IPS-20b (cell line): ENCODE measurements at regions not wholly inside any gene's neighbourhood (a gene's known extent, or its start where the extent isn't known, plus 50 kb on each side); places are given as distances from the start of the nearest gene placed in this dataset.

ENCODE experiments used
- H3K27ac ChIP-seq: one replicate; pipeline ENCODE4 v1.5.1; 2013; ENCODE audit warnings: low read length
- H3K27me3 ChIP-seq: 2 replicates; pipeline ENCODE4 v1.6.1; 2013; ENCODE audit warnings: mild to moderate bottlenecking, low read length, inconsistent platforms; ENCODE audit not compliant: insufficient read depth
- H3K36me3 ChIP-seq: 2 replicates; pipeline ENCODE4 v1.6.1; 2013; ENCODE audit warnings: low read depth, mild to moderate bottlenecking, inconsistent platforms, low read length, moderate library complexity; ENCODE audit not compliant: insufficient read depth
- H3K4me1 ChIP-seq: 2 replicates; pipeline ENCODE4 v1.6.1; 2013; ENCODE audit warnings: mild to moderate bottlenecking, control low read depth, inconsistent platforms, low read length, moderate library complexity; ENCODE audit not compliant: insufficient read depth
- H3K4me3 ChIP-seq: 2 replicates; pipeline ENCODE4 v1.5.1; 2013; ENCODE audit warnings: mild to moderate bottlenecking, low read length, inconsistent platforms
- H3K9ac ChIP-seq: 2 replicates; pipeline ENCODE4 v1.6.1; 2013; ENCODE audit warnings: low read depth, mild to moderate bottlenecking, inconsistent platforms, low read length, moderate library complexity
- H3K9me3 ChIP-seq: 2 replicates; pipeline ENCODE4 v1.6.1; 2013; ENCODE audit warnings: mild to moderate bottlenecking, low read depth, low read length, inconsistent platforms; ENCODE audit not compliant: insufficient read depth

DNA sequence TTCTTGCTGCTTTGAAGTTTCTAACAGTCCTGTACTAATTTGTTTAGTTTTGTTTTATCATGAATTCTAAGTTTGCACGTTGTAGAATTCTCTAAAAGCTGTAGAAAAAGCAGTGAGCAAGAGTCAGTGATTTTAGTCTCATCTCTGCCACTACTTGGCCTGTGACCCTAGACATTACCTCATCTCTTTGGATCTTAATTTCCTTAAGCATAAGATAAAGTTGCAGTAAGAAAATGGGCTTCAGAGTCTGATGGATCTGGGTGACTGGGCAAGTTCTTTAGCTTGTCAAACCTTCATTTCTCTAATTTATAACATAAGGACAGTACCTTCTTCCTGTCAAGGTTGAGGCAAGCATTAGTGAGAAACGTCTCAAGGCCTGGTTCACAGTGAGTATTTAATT is 247.9 kb downstream of the DMRT2 start:
- Histone ChIP-seq H3K4me1 (no peaks in the 10 kb centered on the region), H3K9me3 (no peaks in the 10 kb centered on the region), H3K9ac (no peak overlapping the region), H3K36me3 (no peaks in the 10 kb centered on the region), H3K4me3 (no peak overlapping the region), H3K27me3 (no peaks in the 10 kb centered on the region), H3K27ac (no peak overlapping the region)

DNA sequence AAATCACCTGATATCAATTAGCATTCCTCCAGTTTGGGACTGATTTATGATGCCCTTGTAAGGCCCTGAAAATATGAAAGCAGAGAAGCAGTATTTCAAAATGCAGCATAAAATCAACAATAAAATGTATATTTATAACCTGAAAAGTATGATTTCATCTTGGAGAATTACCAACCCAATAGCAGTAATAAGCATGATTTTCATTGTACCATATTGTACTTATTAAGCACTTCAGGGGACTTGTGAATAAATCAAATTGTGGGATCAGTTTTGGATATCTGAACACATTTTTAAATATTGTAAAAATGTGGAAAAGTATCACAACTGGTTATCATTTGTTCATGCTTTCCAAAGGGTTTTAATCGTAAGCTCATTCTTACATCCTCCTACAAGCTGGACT is 250.8 kb downstream of the DMRT2 start:
- no peaks in the 10 kb centered on the region for H3K36me3 ChIP-seq
- no peaks in the 10 kb centered on the region for H3K9me3 ChIP-seq
- H3K4me1 ChIP-seq = no peaks in the 10 kb centered on the region
- H3K27me3 ChIP-seq = no peaks in the 10 kb centered on the region
- H3K9ac ChIP-seq = no peak overlapping the region
- no peak overlapping the region for H3K4me3 ChIP-seq
- H3K27ac ChIP-seq = no peak overlapping the region

DNA sequence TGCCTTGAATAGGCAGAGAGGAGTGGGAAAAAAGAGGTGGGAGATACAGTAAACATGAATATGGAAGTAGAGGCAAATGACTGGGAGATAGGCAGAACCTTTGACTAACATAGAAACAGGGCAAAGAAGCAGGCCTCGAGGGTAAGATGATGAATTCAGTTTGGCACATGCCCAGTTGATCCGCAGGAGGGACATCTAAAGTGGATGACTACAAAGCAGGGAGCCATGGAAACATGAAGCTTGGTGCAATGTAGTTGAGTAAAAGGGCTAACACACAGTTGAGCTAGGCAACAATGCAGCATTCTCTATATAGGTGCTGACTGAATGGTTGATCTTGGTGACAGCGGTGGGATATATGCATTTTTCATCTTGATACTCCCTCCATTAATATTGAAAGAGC is 253.8 kb downstream of the DMRT2 start:
- Histone ChIP-seq H3K4me1 (no peaks in the 10 kb centered on the region), H3K9me3 (no peaks in the 10 kb centered on the region), H3K36me3 (no peaks in the 10 kb centered on the region), H3K27ac (no peak overlapping the region), H3K9ac (no peak overlapping the region), H3K4me3 (no peak overlapping the region), H3K27me3 (no peaks in the 10 kb centered on the region)

DNA sequence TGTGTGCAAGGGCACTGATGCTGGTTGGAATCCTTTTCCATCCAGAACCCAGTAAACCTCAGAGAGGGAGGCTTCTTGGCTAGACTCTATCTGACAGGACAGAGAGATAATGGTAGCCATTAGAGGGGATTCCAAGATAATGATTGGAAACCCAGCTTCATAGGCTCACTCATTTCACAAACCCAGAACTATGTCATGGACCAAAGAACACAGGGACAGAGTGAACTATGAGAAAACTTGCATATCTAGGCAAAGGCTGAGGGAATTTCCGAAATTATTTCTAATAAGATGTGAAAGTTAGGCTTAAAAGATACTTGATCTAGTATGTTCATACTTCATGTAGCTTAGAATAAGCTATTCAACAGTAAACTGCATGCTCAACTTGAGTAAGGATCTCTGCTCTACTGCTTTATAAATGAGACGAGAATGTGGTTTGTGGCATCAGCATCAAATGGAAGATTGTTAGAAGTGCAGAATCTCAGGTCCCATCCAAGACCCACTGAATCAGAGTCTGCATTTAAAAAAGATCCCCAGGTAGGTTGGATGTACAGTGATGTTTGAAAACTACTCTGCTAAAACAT is 261.4 kb downstream of the DMRT2 start:
- no peaks in the 10 kb centered on the region for H3K9me3 ChIP-seq
- H3K27me3 ChIP-seq = no peaks in the 10 kb centered on the region
- H3K36me3 ChIP-seq = no peaks in the 10 kb centered on the region
- H3K27ac ChIP-seq = no peak overlapping the region
- H3K4me3 ChIP-seq = no peak overlapping the region
- no peak overlapping the region for H3K9ac ChIP-seq
- no peaks in the 10 kb centered on the region for H3K4me1 ChIP-seq

DNA sequence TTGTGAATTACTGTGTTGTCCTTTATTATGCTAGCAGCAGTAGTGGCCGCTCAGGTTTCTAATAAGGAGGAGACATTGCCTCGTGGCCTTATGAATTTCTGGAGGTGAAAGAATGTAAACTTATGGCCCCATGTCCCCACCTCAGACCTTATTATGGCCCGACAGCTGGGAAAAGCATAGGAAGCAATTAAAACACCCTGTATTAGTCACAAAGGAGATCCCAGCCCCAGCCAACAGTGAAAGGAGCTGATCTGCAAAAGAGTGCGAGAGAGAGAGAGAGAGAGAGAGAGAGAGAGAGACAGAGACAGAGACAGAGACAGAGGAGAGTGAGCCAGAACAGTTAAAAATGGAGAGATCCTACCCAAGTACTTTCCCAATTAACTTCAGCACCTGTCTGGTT is 269.3 kb downstream of the DMRT2 start:
- H3K27me3 ChIP-seq = no peaks in the 10 kb centered on the region
- no peak overlapping the region for H3K4me3 ChIP-seq
- H3K9ac ChIP-seq = no peak overlapping the region
- 0 out of 2 replicates have a peak, but pooled peaks cover 4% of the 10 kb centered on the region for H3K4me1 ChIP-seq
- no peak overlapping the region for H3K27ac ChIP-seq
- no peaks in the 10 kb centered on the region for H3K9me3 ChIP-seq
- H3K36me3 ChIP-seq = no peaks in the 10 kb centered on the region

DNA sequence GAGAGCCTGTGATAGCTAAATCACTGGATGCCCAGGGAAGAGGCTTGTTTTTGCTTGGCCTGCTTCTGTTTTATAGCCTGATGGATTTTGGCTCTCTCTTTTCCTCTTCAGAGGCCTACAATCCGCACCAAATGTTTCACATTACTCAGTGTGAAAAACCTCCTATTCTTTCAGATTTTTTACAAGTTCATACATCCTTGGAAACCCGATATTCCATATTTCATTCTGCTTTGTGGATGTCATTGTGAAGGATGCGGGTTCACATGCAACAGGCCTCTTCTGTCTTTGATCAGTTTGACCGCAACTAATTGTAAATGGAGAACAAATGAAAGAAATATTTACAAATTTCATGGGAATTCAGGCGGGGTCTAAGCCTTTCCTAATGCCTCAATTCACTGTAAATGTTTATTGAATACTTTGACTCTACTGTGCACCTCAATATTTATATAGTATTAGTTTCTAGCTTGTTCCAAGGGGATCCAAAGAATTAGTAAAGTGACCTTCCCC is 269.9 kb downstream of the DMRT2 start:
- Histone ChIP-seq H3K9me3 (no peaks in the 10 kb centered on the region), H3K4me1 (0 out of 2 replicates have a peak, but pooled peaks cover 4% of the 10 kb centered on the region), H3K27ac (no peak overlapping the region), H3K4me3 (no peak overlapping the region), H3K27me3 (no peaks in the 10 kb centered on the region), H3K9ac (no peak overlapping the region), H3K36me3 (no peaks in the 10 kb centered on the region)

DNA sequence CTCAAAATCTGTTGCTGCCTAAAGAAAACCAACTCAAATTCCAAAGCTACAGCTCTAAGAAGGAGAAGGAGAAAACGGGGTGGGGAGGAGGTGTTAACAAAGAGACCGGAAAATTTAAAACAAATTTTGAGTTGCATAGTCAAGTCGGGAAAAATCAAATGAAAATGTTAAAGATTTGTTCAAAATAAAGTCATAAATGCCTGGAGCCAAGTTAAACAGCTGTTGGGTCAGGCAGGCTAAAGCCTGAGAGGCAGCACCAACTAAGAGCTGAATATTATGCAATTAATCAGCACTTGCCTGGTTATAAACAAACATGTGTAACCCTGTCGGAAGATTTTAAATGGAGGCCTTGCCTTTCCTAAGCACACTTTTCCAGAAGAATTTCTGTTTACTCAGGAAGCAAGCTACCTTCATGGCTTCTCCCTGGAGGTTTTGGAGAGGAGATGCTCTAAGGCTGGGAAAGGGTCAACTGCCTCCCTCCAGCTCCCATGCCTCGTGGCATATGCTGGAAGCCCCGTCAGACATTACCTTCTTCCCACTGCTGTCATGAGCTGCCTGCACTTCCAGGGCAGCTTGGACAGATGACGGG is 270.5 kb downstream of the DMRT2 start:
- Histone ChIP-seq H3K4me1 (0 out of 2 replicates have a peak, but pooled peaks cover 4% of the 10 kb centered on the region), H3K27ac (no peak overlapping the region), H3K27me3 (no peaks in the 10 kb centered on the region), H3K9me3 (no peaks in the 10 kb centered on the region), H3K9ac (no peak overlapping the region), H3K4me3 (no peak overlapping the region), H3K36me3 (no peaks in the 10 kb centered on the region)

DNA sequence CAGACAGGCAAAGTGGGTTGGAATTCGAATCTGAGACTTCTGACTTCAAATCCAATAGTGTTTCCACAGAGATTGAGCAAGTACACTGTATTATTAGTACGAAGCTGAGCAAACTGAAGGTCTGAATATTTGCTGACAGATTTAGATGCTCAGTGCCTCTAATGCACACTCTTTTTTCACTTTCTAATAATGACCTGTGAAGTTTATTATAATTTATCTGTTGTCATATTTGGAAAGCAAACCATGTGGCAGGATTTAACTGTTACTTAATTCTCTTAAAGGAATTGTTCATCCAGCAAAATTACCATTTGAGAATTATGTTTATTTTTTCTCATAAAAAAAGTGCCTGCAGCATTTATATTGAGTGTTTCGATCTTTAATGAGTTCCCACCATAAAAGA is 277.3 kb downstream of the DMRT2 start:
- no peak overlapping the region for H3K9ac ChIP-seq
- H3K4me1 ChIP-seq = no peaks in the 10 kb centered on the region
- no peaks in the 10 kb centered on the region for H3K27me3 ChIP-seq

DNA sequence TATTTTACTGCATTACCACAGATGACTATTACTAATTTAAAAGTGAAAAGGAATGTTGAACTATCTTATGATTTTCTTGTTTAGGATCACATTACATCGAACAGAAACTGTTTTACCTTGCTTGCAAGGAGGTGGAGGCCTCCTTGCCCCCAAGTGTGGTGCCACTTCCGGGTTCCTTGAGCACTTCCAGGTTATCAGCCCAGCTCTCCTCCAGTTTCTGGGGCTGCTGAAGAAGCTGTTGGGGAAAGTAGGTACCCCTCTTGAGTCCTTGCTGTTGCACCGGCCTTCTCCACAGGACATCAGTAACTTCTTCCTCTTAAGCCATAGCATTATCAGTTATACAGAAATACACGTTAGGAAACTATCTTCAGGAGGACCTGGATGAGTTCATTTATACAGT is 278.2 kb downstream of the DMRT2 start:
- Histone ChIP-seq H3K9me3 (no peaks in the 10 kb centered on the region), H3K9ac (no peak overlapping the region), H3K4me1 (no peaks in the 10 kb centered on the region), H3K4me3 (no peak overlapping the region), H3K36me3 (no peaks in the 10 kb centered on the region), H3K27ac (no peak overlapping the region), H3K27me3 (no peaks in the 10 kb centered on the region)

More for the DNA sequence above, 277.3 kb downstream of the DMRT2 start:
- Histone ChIP-seq H3K27ac (no peak overlapping the region), H3K9me3 (no peaks in the 10 kb centered on the region), H3K4me3 (no peak overlapping the region), H3K36me3 (no peaks in the 10 kb centered on the region)

DNA sequence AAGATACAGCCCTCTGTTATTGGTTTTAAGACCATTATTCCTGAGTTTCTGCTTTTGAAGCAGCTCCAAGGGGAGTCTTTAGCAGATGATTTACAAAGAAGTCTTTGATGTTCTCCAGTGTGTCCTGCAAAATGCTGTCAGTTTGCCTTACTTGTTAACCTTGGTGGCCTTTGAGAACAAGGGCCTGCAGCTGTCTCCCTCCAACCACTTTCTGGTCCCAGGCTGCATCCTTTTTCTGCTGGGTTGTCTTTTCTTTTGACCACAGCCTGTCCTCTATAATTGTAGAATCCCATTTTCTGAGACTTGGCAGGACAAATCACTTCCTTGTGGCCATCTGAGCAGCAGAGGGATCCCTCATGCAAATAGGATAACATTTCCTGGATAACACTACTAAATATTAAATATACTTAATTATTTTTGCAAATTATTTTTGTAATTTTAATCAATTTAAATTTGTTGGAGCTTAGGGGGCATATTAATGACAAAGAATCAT is 281.4 kb downstream of the DMRT2 start:
- Histone ChIP-seq H3K36me3 (no peaks in the 10 kb centered on the region), H3K9ac (no peak overlapping the region), H3K9me3 (no peaks in the 10 kb centered on the region), H3K27ac (no peak overlapping the region), H3K4me3 (no peak overlapping the region), H3K27me3 (no peaks in the 10 kb centered on the region), H3K4me1 (no peaks in the 10 kb centered on the region)

DNA sequence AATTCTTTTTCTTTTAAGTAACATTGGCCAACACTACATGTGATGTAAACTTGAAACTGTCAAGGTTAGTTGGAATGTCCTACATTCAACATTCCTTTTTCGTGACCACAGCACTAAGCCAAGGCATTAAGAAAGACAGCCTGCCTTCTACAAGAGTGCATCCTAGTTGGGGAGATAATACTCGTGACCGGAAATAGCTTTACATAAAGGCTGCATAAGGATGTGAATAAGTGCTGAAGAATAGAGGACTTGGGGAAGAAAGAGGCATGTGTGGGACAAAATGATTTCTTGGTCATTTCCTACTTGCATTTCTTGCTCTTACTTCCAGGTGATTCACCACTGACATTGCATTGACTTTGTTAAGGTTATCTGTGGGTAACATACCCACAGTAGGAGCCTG is 282.0 kb downstream of the DMRT2 start:
- H3K27ac ChIP-seq = no peak overlapping the region
- H3K9ac ChIP-seq = no peak overlapping the region
- no peaks in the 10 kb centered on the region for H3K4me1 ChIP-seq
- no peak overlapping the region for H3K4me3 ChIP-seq
- no peaks in the 10 kb centered on the region for H3K9me3 ChIP-seq
- H3K36me3 ChIP-seq = no peaks in the 10 kb centered on the region
- no peaks in the 10 kb centered on the region for H3K27me3 ChIP-seq

DNA sequence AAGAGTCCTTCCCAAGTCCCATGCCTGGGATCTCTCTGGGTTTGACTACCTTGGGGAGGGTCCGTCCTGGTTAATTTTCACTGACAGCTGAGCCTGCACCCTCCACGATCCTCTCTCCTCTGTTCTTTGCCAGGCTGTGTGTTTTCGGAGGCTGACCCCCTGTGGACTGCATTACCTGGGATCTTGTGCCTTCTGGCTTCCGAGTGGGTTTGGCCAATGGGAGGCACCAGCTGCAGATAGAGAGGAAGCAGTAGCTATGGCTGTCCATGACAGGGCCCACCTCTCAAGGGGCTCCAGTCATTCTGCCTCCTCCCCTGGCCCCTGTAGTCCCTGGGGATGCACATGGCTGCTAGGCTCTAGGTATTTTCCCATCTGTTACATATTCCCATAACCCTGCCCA is 285.0 kb downstream of the DMRT2 start:
- H3K27me3 ChIP-seq = no peaks in the 10 kb centered on the region
- no peaks in the 10 kb centered on the region for H3K4me1 ChIP-seq
- H3K9me3 ChIP-seq = no peaks in the 10 kb centered on the region
- no peak overlapping the region for H3K4me3 ChIP-seq
- H3K36me3 ChIP-seq = no peaks in the 10 kb centered on the region
- H3K9ac ChIP-seq = no peak overlapping the region
- no peak overlapping the region for H3K27ac ChIP-seq
